Activated CD8-positive, alpha-beta T cell treated with anti-CD3 and anti-CD28 coated beads for 36 hours (primary cell): ENCODE measurements at regions not wholly inside any gene's neighbourhood (a gene's known extent, or its start where the extent isn't known, plus 50 kb on each side); places are given as distances from the start of the nearest gene placed in this dataset.

ENCODE experiments used
- ATAC-seq: fragments of 200-7000 bp; cut with Tn5 transposase; one replicate; pipeline ENCODE4 v1.10.0; 2021; ENCODE audit warnings: mild to moderate bottlenecking, moderate library complexity
- CTCF ChIA-PET: fragments of 350-600 bp; sonication (Branson Sonifier 250); formaldehyde crosslinking; loops from one replicate; lab custom pipeline; 2021; ENCODE audit warnings: antibody characterized with exemption; lab: Charles Lee
- POLR2A ChIA-PET: fragments of 350-600 bp; sonication (Branson Sonifier 250); formaldehyde crosslinking; loops from one replicate; lab custom pipeline; 2021; ENCODE audit warnings: antibody characterized with exemption; lab: Charles Lee
- DNase-seq: peaks from one replicate; pipeline ENCODE4 v3.0.0-alpha.2; 2020
- H3K27ac Mint-ChIP-seq: one replicate; pipeline ENCODE4 v1.8.0; 2021; ENCODE audit warnings: mild to moderate bottlenecking, mixed read lengths
- H3K27me3 Mint-ChIP-seq: one replicate; pipeline ENCODE4 v1.8.0; 2021; ENCODE audit warnings: mixed read lengths
- H3K36me3 Mint-ChIP-seq: one replicate; pipeline ENCODE4 v1.8.0; 2021; ENCODE audit warnings: low read depth, mixed read lengths
- H3K4me1 Mint-ChIP-seq: one replicate; pipeline ENCODE4 v1.8.0; 2021; ENCODE audit warnings: low read depth, mixed read lengths
- H3K4me3 Mint-ChIP-seq: one replicate; pipeline ENCODE4 v1.8.0; 2021; ENCODE audit warnings: mild to moderate bottlenecking, moderate library complexity, mixed read lengths
- H3K9me3 Mint-ChIP-seq: one replicate; pipeline ENCODE4 v1.8.0; 2021; ENCODE audit warnings: mixed read lengths
- CTCF ChIP-seq: fragments of 200-600 bp; IDR thresholded peaks from one replicate; pipeline ENCODE4 v1.8.0; 2022; ENCODE audit warnings: antibody characterized with exemption, mild to moderate bottlenecking
- intact Hi-C: fragments of 100-400 bp; cut with micrococcal nuclease; formaldehyde crosslinking; loops from one replicate; pipeline ENCODE4 v1.10.0; 2022

GRCh38 chr6:132100388-132100990, 149.3 kb upstream of the CCN2 start:
- Mint-ChIP-seq H3K4me3 (no peak overlapping the region), H3K27me3 (no peaks in the 10 kb centered on the region), H3K9me3 (peaks cover 3% of the 10 kb centered on the region), H3K4me1 (no peaks in the 10 kb centered on the region), H3K36me3 (no peaks in the 10 kb centered on the region), H3K27ac (no peak overlapping the region)
- ATAC-seq (no peak), DNase-seq (no peak)
- intact Hi-C loops: no loop called here
- POLR2A ChIA-PET: interaction anchor here (0.7 kb wide), 1 partner anchor 1201 kb away, joined by 3 read pairs; no protein-coding TSS in a partner anchor
- CTCF ChIA-PET: interaction anchor here (1.3 kb wide), 1 partner anchor 12 kb away, joined by 3 read pairs; no protein-coding TSS in a partner anchor
- no peak for TF ChIP-seq CTCF

DNA sequence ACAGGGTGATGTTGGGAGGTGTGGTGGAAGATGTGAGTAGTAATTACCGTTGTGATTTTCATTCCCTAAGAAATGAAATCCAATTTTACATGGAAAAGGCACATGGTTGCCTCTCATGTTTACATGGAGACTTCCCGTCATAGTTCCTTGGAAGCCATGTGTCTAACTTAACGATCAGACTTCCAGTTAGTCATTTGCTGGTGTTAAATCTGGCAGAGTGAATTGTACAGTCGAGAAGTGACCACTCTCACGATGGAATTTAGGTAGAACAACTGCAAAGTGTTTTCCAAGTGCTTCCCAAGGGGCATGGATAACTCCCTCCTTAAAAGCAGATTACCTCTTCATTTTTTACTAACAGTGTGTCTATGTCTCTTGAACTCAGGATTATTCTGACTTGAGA, 145.8 kb upstream of the CCN2 start:
- Mint-ChIP-seq H3K36me3 (no peaks in the 10 kb centered on the region), H3K4me3 (no peak overlapping the region), H3K27me3 (no peaks in the 10 kb centered on the region), H3K4me1 (no peaks in the 10 kb centered on the region), H3K9me3 (peaks cover under 1% of the 10 kb centered on the region), H3K27ac (no peak overlapping the region)
- intact Hi-C loops: no loop called here
- POLR2A ChIA-PET: no interaction called here
- no peak for DNase-seq
- CTCF ChIA-PET: no interaction called here
- no peak for ATAC-seq
- no peak for TF ChIP-seq CTCF

GRCh38 chr6:132096245-132096644, 145.1 kb upstream of the CCN2 start:
- H3K27ac Mint-ChIP-seq: no peak overlapping the region
- CTCF ChIA-PET: no interaction called here
- intact Hi-C loops: no loop called here
- H3K4me1 Mint-ChIP-seq: no peaks in the 10 kb centered on the region
- no peaks in the 10 kb centered on the region for H3K36me3 Mint-ChIP-seq
- POLR2A ChIA-PET: no interaction called here
- peaks cover 2% of the 10 kb centered on the region for H3K9me3 Mint-ChIP-seq
- no peak for TF ChIP-seq CTCF
- no peak for DNase-seq
- no peaks in the 10 kb centered on the region for H3K27me3 Mint-ChIP-seq
- H3K4me3 Mint-ChIP-seq: no peak overlapping the region
- no peak for ATAC-seq

DNA sequence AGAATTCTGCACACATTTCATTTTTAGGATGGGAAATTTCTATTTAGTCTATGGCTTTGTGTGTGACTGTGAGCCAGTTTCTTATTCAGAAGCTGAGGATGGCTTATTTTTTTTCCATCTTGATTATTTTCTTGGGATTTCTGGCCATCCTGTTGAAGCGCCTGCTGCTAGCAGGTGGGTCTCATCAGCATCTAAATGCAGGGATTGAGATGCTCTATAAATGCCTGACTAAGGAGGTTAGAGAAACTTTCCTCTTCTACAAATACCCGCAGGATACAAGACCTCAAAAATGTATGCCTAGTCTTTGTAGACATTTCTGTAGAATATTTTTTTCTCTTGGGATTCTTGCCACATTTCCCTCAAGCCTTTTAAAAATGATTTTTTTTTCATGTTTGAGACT, 138.0 kb upstream of the CCN2 start:
- TF ChIP-seq CTCF: no peak
- Mint-ChIP-seq H3K4me3 (no peak overlapping the region), H3K9me3 (peaks cover 2% of the 10 kb centered on the region), H3K4me1 (no peaks in the 10 kb centered on the region), H3K36me3 (no peaks in the 10 kb centered on the region), H3K27me3 (no peaks in the 10 kb centered on the region), H3K27ac (no peak overlapping the region)
- CTCF ChIA-PET: interaction anchor here (1.6 kb wide), 1 partner anchor 11 kb away, joined by 3 read pairs; no protein-coding TSS in a partner anchor
- POLR2A ChIA-PET: no interaction called here
- ATAC-seq: no peak
- intact Hi-C loops: no loop called here
- DNase-seq: no peak

DNA sequence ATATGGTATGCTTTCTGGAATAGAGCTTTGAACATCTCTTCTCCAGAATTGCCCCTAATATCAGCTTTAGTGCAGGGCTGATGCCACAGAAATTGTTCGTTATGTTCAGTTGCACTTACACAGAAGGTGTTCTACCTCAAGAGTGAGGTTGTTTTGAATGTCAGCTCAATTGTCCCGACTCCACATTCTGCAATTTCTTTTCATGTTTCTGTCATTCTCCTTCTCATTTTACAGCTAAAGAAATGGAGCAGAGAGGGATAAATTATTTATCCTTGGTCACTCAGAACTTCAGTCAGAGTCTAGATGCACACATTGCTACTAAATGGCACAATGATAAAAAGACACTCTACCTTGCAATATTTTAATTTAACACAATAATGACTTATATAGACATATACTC, 137.0 kb upstream of the CCN2 start:
- no peak overlapping the region for H3K4me3 Mint-ChIP-seq
- DNase-seq (no peak), ATAC-seq (no peak)
- ChIA-PET CTCF (interaction anchor here (1.6 kb wide), 1 partner anchor 12 kb away, joined by 3 read pairs; no protein-coding TSS in a partner anchor), POLR2A (no interaction called here)
- peaks cover 2% of the 10 kb centered on the region for H3K9me3 Mint-ChIP-seq
- intact Hi-C loops: no loop called here
- TF ChIP-seq CTCF: no peak
- no peaks in the 10 kb centered on the region for H3K27me3 Mint-ChIP-seq
- H3K27ac Mint-ChIP-seq: no peak overlapping the region
- no peaks in the 10 kb centered on the region for H3K4me1 Mint-ChIP-seq
- no peaks in the 10 kb centered on the region for H3K36me3 Mint-ChIP-seq
